ENCODE measurements at regions not wholly inside any gene's neighbourhood (a gene's known extent, or its start where the extent isn't known, plus 50 kb on each side); places are given as distances from the start of the nearest gene placed in this dataset.

GRCh38 chr20:57936636-57937385 lies 227.0 kb upstream of the PMEPA1 start:
- TF ChIP-seq, protein P1, sequence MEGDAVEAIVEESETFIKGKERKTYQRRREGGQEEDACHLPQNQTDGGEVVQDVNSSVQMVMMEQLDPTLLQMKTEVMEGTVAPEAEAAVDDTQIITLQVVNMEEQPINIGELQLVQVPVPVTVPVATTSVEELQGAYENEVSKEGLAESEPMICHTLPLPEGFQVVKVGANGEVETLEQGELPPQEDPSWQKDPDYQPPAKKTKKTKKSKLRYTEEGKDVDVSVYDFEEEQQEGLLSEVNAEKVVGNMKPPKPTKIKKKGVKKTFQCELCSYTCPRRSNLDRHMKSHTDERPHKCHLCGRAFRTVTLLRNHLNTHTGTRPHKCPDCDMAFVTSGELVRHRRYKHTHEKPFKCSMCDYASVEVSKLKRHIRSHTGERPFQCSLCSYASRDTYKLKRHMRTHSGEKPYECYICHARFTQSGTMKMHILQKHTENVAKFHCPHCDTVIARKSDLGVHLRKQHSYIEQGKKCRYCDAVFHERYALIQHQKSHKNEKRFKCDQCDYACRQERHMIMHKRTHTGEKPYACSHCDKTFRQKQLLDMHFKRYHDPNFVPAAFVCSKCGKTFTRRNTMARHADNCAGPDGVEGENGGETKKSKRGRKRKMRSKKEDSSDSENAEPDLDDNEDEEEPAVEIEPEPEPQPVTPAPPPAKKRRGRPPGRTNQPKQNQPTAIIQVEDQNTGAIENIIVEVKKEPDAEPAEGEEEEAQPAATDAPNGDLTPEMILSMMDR (IDR thresholded peaks at IDR 0.05; ENCODE audit: control extremely low read depth, extremely low read depth): no peak
- H3K4me1 ChIP-seq (ENCODE audit: control insufficient read depth in 5 of 5, insufficient read depth in 5 of 5, low read length in 5 of 5): peaks cover 0 to 9% (median 0%) of the 10 kb centered on the region in 5 donors
- H3K9me3 ChIP-seq (ENCODE audit: control insufficient read depth in 4 of 4, insufficient read depth in 3 of 4, low read length in 3 of 4): no peaks in the 10 kb centered on the region
- H3K27me3 ChIP-seq (ENCODE audit: control insufficient read depth in 3 of 3, insufficient read depth in 3 of 3, low read length in 2 of 3): no peaks in the 10 kb centered on the region
- H3K27ac ChIP-seq (ENCODE audit: low read depth in 1 of 2, low read length in 1 of 2): no peak overlapping the region
- no peak overlapping the region for H3K9ac ChIP-seq (ENCODE audit: insufficient read depth in 1 of 2, low read length in 2 of 2)
- no peak for ATAC-seq (ENCODE audit: insufficient read depth, low FRiP score)
- no peaks in the 10 kb centered on the region for H3K36me3 ChIP-seq (ENCODE audit: control insufficient read depth in 4 of 4, insufficient read depth in 4 of 4, low read length in 4 of 4)
- 81 to 85% methylated on average over 6 of the region's 6 CpGs for WGBS, 2 donors
- no peak for DNase-seq
- no peak overlapping the region for H3K4me3 ChIP-seq

DNA sequence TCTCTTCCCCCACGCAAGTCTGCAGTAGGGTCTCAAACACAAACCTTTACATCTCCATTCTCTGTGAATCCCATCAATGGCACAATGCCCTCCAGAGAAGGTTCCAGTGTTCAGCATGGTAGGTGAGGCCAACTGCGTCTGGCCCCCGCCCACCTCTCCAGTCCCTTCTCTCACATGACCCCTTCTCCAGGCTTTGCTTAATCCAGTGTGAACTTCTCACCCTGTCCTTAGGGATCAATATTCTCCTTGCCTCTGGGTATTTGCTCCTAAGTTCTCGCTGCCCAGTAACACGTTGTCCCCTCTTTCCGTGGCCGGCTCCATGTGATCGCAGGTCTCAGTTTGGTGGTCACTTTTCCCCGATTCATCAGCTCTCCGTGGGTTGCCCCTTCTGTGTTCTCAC lies 225.1 kb upstream of the PMEPA1 start:
- ATAC-seq (ENCODE audit: insufficient read depth, low FRiP score) (no peak), DNase-seq (no peak)
- Histone ChIP-seq H3K4me1 (ENCODE audit: control insufficient read depth in 5 of 5, insufficient read depth in 5 of 5, low read length in 5 of 5) (peaks cover 0 to 9% (median 3%) of the 10 kb centered on the region in 5 donors), H3K27ac (ENCODE audit: low read depth in 1 of 2, low read length in 1 of 2) (no peak overlapping the region), H3K4me3 (no peak overlapping the region), H3K27me3 (ENCODE audit: control insufficient read depth in 3 of 3, insufficient read depth in 3 of 3, low read length in 2 of 3) (no peaks in the 10 kb centered on the region), H3K9me3 (ENCODE audit: control insufficient read depth in 4 of 4, insufficient read depth in 3 of 4, low read length in 3 of 4) (no peaks in the 10 kb centered on the region), H3K9ac (ENCODE audit: insufficient read depth in 1 of 2, low read length in 2 of 2) (no peak overlapping the region), H3K36me3 (ENCODE audit: control insufficient read depth in 4 of 4, insufficient read depth in 4 of 4, low read length in 4 of 4) (no peaks in the 10 kb centered on the region)
- TF ChIP-seq, protein P1 (IDR thresholded peaks at IDR 0.05; ENCODE audit: control extremely low read depth, extremely low read depth): no peak
- 90 to 95% methylated on average over 10 of the region's 10 CpGs for WGBS, 2 donors

GRCh38 chr20:57934007-57934805 lies 224.4 kb upstream of the PMEPA1 start:
- 68 to 79% methylated on average over 10 of the region's 10 CpGs for WGBS, 2 donors
- DNase-seq (no peak), ATAC-seq (ENCODE audit: insufficient read depth, low FRiP score) (no peak)
- Histone ChIP-seq H3K36me3 (ENCODE audit: control insufficient read depth in 4 of 4, insufficient read depth in 4 of 4, low read length in 4 of 4) (no peaks in the 10 kb centered on the region), H3K4me1 (ENCODE audit: control insufficient read depth in 5 of 5, insufficient read depth in 5 of 5, low read length in 5 of 5) (peaks cover 0 to 14% (median 8%) of the 10 kb centered on the region in 5 donors), H3K9me3 (ENCODE audit: control insufficient read depth in 4 of 4, insufficient read depth in 3 of 4, low read length in 3 of 4) (no peaks in the 10 kb centered on the region), H3K4me3 (no peak overlapping the region), H3K27ac (ENCODE audit: low read depth in 1 of 2, low read length in 1 of 2) (no peak overlapping the region), H3K27me3 (ENCODE audit: control insufficient read depth in 3 of 3, insufficient read depth in 3 of 3, low read length in 2 of 3) (no peaks in the 10 kb centered on the region), H3K9ac (ENCODE audit: insufficient read depth in 1 of 2, low read length in 2 of 2) (no peak overlapping the region)
- TF ChIP-seq, protein P1 (IDR thresholded peaks at IDR 0.05; ENCODE audit: control extremely low read depth, extremely low read depth): no peak

Data from lung (tissue), 11 donors.